ENCODE measurements at regions not wholly inside any gene's neighbourhood (a gene's known extent, or its start where the extent isn't known, plus 50 kb on each side); places are given as distances from the start of the nearest gene placed in this dataset.

DNA sequence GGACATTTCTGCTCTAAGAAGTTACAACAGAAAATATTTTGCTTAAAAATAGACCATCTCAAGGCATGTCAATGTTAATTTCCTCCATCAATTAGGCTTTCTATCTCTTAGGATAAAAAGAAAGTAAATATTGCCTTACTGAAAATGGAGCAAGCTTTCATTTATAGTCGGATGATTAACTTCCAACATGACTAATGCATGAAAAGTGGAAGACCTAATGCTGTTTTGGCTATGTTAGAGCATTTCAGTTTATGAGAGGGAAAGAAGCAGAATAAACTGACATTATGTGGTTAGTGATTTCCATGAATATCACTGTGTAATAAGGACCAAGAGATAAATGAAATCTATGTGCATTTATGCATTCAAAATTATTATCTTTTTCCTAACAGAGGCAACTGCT, 475.2 kb upstream of the UBE2E3 start:
- ChIA-PET POLR2A (no interaction called here), CTCF (no interaction called here)
- in situ Hi-C loops (cut with HindIII; ENCODE audit: low pct_unique_long_range_greater_than_20kb, low sequenced_read_pairs) (no loop called here), intact Hi-C loops (cut with micrococcal nuclease; ENCODE audit: unreplicated experiment) (no loop called here)
- Histone ChIP-seq H3K4me1 (ENCODE audit: control insufficient read depth, insufficient read depth, low read length) (no peaks in the 10 kb centered on the region), H3K27me3 (ENCODE audit: control insufficient read depth, insufficient read depth, low read length) (no peaks in the 10 kb centered on the region), H3K27ac (ENCODE audit: low read length) (no peak overlapping the region), H3K4me3 (ENCODE audit: low read depth in 2 of 2, low read length in 2 of 2) (no peak overlapping the region), H3K36me3 (ENCODE audit: control insufficient read depth, insufficient read depth, low read length) (no peaks in the 10 kb centered on the region), H3K9me3 (ENCODE audit: control insufficient read depth, insufficient read depth, low read depth, low read length) (no peaks in the 10 kb centered on the region)
- no peak for DNase-seq (ENCODE audit: low read depth, low spot score)
- no TSS peak for BruUV-seq (replicated peaks)
- no peak for TF ChIP-seq TCF7L2 (IDR thresholded peaks at IDR 0.05; ENCODE audit: low read depth, low read length)
- TF ChIP-seq, protein P1, sequence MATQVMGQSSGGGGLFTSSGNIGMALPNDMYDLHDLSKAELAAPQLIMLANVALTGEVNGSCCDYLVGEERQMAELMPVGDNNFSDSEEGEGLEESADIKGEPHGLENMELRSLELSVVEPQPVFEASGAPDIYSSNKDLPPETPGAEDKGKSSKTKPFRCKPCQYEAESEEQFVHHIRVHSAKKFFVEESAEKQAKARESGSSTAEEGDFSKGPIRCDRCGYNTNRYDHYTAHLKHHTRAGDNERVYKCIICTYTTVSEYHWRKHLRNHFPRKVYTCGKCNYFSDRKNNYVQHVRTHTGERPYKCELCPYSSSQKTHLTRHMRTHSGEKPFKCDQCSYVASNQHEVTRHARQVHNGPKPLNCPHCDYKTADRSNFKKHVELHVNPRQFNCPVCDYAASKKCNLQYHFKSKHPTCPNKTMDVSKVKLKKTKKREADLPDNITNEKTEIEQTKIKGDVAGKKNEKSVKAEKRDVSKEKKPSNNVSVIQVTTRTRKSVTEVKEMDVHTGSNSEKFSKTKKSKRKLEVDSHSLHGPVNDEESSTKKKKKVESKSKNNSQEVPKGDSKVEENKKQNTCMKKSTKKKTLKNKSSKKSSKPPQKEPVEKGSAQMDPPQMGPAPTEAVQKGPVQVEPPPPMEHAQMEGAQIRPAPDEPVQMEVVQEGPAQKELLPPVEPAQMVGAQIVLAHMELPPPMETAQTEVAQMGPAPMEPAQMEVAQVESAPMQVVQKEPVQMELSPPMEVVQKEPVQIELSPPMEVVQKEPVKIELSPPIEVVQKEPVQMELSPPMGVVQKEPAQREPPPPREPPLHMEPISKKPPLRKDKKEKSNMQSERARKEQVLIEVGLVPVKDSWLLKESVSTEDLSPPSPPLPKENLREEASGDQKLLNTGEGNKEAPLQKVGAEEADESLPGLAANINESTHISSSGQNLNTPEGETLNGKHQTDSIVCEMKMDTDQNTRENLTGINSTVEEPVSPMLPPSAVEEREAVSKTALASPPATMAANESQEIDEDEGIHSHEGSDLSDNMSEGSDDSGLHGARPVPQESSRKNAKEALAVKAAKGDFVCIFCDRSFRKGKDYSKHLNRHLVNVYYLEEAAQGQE (IDR thresholded peaks at IDR 0.05; ENCODE audit: insufficient read depth in 1 of 2, low read depth in 2 of 2, low read length in 1 of 2), result no peak
- no peak for TF ChIP-seq SIN3A (IDR thresholded peaks at IDR 0.05; ENCODE audit: borderline replicate concordance, insufficient read depth, low read depth, low read length)
- TF ChIP-seq POLR2AphosphoS5 (IDR thresholded peaks at IDR 0.05; ENCODE audit: low read depth, low read length), result no peak
- TF ChIP-seq, protein P2, sequence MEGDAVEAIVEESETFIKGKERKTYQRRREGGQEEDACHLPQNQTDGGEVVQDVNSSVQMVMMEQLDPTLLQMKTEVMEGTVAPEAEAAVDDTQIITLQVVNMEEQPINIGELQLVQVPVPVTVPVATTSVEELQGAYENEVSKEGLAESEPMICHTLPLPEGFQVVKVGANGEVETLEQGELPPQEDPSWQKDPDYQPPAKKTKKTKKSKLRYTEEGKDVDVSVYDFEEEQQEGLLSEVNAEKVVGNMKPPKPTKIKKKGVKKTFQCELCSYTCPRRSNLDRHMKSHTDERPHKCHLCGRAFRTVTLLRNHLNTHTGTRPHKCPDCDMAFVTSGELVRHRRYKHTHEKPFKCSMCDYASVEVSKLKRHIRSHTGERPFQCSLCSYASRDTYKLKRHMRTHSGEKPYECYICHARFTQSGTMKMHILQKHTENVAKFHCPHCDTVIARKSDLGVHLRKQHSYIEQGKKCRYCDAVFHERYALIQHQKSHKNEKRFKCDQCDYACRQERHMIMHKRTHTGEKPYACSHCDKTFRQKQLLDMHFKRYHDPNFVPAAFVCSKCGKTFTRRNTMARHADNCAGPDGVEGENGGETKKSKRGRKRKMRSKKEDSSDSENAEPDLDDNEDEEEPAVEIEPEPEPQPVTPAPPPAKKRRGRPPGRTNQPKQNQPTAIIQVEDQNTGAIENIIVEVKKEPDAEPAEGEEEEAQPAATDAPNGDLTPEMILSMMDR (IDR thresholded peaks at IDR 0.05), result no peak
- no peak for ATAC-seq

DNA sequence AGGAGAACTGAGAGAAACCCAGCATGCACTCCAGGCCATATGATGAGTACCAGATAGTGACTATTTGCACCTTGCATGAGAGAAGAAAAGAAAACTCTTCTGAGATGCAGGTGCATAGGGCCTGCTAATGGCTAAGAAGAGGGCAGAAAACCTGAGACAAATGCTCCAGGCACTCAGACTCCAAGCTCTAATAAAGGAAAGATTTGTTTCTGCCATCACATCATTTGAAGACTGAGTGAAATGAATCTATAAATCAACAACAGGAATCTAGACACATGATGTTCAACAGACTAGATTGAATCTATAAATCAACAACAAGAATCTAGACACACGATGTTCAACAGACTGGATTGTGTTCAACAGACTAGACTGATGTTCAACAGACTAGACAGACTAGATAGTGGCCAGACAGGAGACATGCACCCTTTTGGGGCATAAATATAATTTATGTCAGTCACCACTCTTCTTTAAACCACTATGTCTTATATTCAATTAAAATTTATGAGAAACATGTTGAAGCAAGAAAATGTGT, 482.7 kb upstream of the UBE2E3 start:
- H3K27ac ChIP-seq (ENCODE audit: low read length), result no peak overlapping the region
- H3K4me3 ChIP-seq (ENCODE audit: low read depth in 2 of 2, low read length in 2 of 2), result no peak overlapping the region
- no TSS peak for BruUV-seq (replicated peaks)
- intact Hi-C loops (cut with micrococcal nuclease; ENCODE audit: unreplicated experiment) (no loop called here), in situ Hi-C loops (cut with HindIII; ENCODE audit: low pct_unique_long_range_greater_than_20kb, low sequenced_read_pairs) (no loop called here)
- no peaks in the 10 kb centered on the region for H3K4me1 ChIP-seq (ENCODE audit: control insufficient read depth, insufficient read depth, low read length)
- ATAC-seq (no peak), DNase-seq (ENCODE audit: low read depth, low spot score) (no peak)
- no peaks in the 10 kb centered on the region for H3K36me3 ChIP-seq (ENCODE audit: control insufficient read depth, insufficient read depth, low read length)
- CTCF ChIA-PET, result no interaction called here
- H3K9me3 ChIP-seq (ENCODE audit: control insufficient read depth, insufficient read depth, low read depth, low read length), result no peaks in the 10 kb centered on the region
- H3K27me3 ChIP-seq (ENCODE audit: control insufficient read depth, insufficient read depth, low read length), result no peaks in the 10 kb centered on the region
- POLR2A ChIA-PET, result no interaction called here
- TF ChIP-seq SIN3A (IDR thresholded peaks at IDR 0.05; ENCODE audit: borderline replicate concordance, insufficient read depth, low read depth, low read length) (no peak), TCF7L2 (IDR thresholded peaks at IDR 0.05; ENCODE audit: low read depth, low read length) (no peak), POLR2AphosphoS5 (IDR thresholded peaks at IDR 0.05; ENCODE audit: low read depth, low read length) (no peak)
- TF ChIP-seq, protein P2 (IDR thresholded peaks at IDR 0.05), result no peak
- TF ChIP-seq, protein P1 (IDR thresholded peaks at IDR 0.05; ENCODE audit: insufficient read depth in 1 of 2, low read depth in 2 of 2, low read length in 1 of 2), result no peak
